ENCODE measurements at regions not wholly inside any gene's neighbourhood (a gene's known extent, or its start where the extent isn't known, plus 50 kb on each side); places are given as distances from the start of the nearest gene placed in this dataset.
A peak's percentile ranks its signal among the peaks of the same experiment; 100 is the strongest.

DNA sequence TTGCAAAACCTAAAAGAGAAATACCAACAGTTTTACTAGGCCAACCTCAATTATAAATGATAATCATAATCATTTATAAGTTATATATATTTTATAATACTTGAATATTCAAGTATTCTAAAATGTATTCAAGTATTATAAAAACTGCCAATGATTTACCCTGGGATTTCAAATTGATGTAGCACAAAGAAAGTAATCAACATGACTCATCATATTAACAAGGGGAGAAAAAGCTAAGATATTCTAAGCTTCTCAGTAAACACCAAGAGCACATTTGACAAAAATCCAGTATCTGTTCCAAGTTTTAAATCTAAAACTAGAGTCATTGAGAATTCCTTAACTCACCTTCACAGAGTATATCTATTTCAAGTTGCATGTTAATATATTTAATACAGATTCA lies 56.1 kb downstream of the CAPZA3 start:
- TF ChIP-seq, protein P1, sequence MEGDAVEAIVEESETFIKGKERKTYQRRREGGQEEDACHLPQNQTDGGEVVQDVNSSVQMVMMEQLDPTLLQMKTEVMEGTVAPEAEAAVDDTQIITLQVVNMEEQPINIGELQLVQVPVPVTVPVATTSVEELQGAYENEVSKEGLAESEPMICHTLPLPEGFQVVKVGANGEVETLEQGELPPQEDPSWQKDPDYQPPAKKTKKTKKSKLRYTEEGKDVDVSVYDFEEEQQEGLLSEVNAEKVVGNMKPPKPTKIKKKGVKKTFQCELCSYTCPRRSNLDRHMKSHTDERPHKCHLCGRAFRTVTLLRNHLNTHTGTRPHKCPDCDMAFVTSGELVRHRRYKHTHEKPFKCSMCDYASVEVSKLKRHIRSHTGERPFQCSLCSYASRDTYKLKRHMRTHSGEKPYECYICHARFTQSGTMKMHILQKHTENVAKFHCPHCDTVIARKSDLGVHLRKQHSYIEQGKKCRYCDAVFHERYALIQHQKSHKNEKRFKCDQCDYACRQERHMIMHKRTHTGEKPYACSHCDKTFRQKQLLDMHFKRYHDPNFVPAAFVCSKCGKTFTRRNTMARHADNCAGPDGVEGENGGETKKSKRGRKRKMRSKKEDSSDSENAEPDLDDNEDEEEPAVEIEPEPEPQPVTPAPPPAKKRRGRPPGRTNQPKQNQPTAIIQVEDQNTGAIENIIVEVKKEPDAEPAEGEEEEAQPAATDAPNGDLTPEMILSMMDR (IDR thresholded peaks at IDR 0.05), result no peak
- DNase-seq (ENCODE audit: low spot score), result no peak
- Mint-ChIP-seq H3K9me3 (ENCODE audit: low read depth) (peaks cover 9% of the 10 kb centered on the region), H3K4me1 (ENCODE audit: low read depth) (peaks cover 16% of the 10 kb centered on the region), H3K27ac (ENCODE audit: unreplicated experiment) (no peak overlapping the region), H3K27me3 (ENCODE audit: low read depth) (no peaks in the 10 kb centered on the region), H3K36me3 (ENCODE audit: low read depth) (no peaks in the 10 kb centered on the region), H3K4me3 (ENCODE audit: unreplicated experiment) (no peak overlapping the region)

DNA sequence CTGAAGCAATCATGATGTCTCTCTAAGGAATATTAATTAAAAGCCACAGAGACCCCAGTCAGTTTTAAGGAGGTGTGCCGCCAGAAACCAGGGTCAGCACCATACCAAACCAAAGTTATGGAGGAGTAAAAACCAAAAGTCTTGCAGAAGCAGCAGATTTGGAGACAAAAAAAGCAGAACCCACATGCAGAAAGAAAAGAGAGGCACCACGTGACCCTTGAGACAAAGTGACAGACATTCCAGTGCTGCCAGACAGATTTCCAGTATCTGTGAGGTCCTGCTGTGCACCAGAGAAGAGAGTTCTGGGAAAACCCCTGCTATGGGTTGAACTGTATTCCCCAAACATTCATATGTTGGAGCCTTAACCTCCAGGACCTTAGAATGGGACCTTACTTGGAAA lies 59.7 kb downstream of the CAPZA3 start:
- DNase-seq (ENCODE audit: low spot score), result no peak
- Mint-ChIP-seq H3K4me1 (ENCODE audit: low read depth) (peaks cover 18% of the 10 kb centered on the region), H3K27ac (ENCODE audit: unreplicated experiment) (no peak overlapping the region), H3K27me3 (ENCODE audit: low read depth) (no peaks in the 10 kb centered on the region), H3K9me3 (ENCODE audit: low read depth) (no peaks in the 10 kb centered on the region), H3K4me3 (ENCODE audit: unreplicated experiment) (no peak overlapping the region), H3K36me3 (ENCODE audit: low read depth) (no peaks in the 10 kb centered on the region)
- TF ChIP-seq, protein P1 (IDR thresholded peaks at IDR 0.05), result no peak

DNA sequence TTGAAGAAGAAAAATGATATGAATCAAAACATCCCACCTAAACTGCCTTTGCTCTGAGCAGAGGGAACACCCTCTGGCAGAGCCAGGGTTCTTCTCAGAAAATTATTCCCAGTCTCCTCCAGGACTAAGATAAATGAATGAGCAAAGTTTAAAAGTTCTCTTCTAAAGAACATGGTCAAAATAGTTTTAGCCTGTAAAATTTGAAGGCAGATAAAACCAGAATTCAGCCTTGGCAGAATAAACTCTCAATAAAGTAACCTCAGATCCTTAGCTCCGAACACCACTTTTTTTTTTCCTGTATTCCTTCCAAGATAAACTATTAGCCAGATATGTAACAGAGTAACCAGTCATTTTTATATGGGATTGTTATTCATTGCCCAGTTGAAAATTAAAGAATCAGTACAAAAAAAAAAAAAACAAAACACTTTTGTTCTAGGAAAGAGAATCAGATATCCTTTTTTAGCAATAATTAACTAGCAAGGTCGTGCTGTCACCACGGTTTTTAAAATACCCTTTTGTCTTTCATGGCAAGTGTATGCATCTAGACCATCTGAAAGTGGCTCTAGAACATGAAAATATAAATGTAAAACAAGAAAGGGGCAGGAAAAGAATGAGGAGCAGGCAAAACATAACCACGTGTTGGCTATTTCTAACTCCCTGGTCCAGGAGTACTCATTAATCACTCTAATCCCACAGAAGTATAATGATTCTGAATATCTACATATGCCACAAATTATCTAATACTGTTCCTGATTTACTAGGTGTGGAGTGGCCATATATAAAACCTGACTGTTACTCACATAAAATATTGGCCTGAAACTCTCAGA lies 60.8 kb downstream of the CAPZA3 start:
- no peak for DNase-seq (ENCODE audit: low spot score)

DNA sequence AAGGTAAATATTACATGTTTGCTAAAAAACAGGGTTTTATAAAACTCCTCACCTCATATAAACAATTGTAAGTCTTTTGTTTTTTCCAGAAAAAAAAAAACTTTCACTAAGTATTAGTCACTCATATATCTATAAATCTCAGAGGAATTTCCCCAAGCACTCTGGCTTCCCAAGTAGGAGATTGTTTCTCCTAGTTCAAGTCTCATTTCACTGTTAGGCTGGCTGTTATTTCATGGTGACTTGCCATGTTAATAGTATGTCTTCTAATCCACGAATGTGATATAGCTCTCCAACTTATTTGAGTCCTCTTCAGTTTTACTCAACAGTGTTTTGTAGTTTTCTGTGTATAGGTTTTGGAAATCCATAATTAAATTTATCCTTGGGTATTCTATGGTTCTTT lies 61.6 kb downstream of the CAPZA3 start:
- DNase-seq (ENCODE audit: low spot score), result no peak
- TF ChIP-seq, protein P1 (IDR thresholded peaks at IDR 0.05), result no peak
- Mint-ChIP-seq H3K36me3 (ENCODE audit: low read depth) (no peaks in the 10 kb centered on the region), H3K4me3 (ENCODE audit: unreplicated experiment) (no peak overlapping the region), H3K4me1 (ENCODE audit: low read depth) (peaks cover 18% of the 10 kb centered on the region), H3K27ac (ENCODE audit: unreplicated experiment) (no peak overlapping the region), H3K27me3 (ENCODE audit: low read depth) (no peaks in the 10 kb centered on the region), H3K9me3 (ENCODE audit: low read depth) (no peaks in the 10 kb centered on the region)

More for the DNA sequence above, 60.8 kb downstream of the CAPZA3 start:
- Mint-ChIP-seq H3K27me3 (ENCODE audit: low read depth) (no peaks in the 10 kb centered on the region), H3K4me1 (ENCODE audit: low read depth) (peaks cover 18% of the 10 kb centered on the region), H3K4me3 (ENCODE audit: unreplicated experiment) (no peak overlapping the region), H3K9me3 (ENCODE audit: low read depth) (no peaks in the 10 kb centered on the region), H3K36me3 (ENCODE audit: low read depth) (no peaks in the 10 kb centered on the region), H3K27ac (ENCODE audit: unreplicated experiment) (peak overlapping the region; percentile 34)
- TF ChIP-seq, protein P1 (IDR thresholded peaks at IDR 0.05), result no peak

DNA sequence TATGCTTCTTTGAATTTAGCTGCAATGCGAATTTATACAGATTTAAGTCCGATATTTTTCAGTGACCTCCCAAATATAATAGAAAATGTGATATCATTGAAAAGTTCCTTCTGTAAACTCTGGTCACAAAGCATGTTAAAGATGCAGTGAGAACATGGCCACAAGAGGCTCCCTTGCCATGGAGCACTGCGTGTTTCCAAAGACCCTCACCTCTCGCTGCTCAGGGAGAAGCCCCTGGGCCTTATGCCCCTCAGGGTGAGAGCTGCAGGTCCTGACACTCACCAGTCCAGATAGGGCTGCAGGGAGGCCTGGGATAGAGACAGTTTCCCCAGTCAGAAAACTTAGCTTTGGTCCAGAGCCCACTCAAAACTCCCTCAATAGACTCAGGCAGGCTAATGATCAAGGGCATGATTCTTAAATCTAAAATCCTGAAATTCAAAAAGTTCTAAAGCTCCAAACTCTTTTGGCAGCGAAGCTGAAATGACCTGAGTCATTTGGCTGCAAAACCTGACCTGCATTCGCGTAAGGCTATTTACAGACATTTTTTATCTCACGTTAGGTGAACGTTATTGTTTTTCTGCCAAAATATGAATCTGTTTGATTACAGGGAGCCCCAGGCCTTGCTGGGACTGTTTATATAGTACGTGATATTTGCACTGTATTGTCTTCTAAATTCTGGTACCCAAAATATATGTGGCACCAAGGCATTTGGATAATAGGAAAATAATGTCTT lies 67.8 kb downstream of the CAPZA3 start:
- no peaks in the 10 kb centered on the region for H3K9me3 Mint-ChIP-seq (ENCODE audit: low read depth)

More for the DNA sequence above, 67.8 kb downstream of the CAPZA3 start:
- H3K4me1 Mint-ChIP-seq (ENCODE audit: low read depth), result no peaks in the 10 kb centered on the region
- TF ChIP-seq, protein P1 (IDR thresholded peaks at IDR 0.05), result no peak
- DNase-seq (ENCODE audit: low spot score), result no peak
- H3K27me3 Mint-ChIP-seq (ENCODE audit: low read depth), result no peaks in the 10 kb centered on the region
- no peak overlapping the region for H3K4me3 Mint-ChIP-seq (ENCODE audit: unreplicated experiment)
- H3K36me3 Mint-ChIP-seq (ENCODE audit: low read depth), result no peaks in the 10 kb centered on the region
- no peak overlapping the region for H3K27ac Mint-ChIP-seq (ENCODE audit: unreplicated experiment)
